GM11168 (cell line): ENCODE measurements at regions not wholly inside any gene's neighbourhood (a gene's known extent, or its start where the extent isn't known, plus 50 kb on each side); places are given as distances from the start of the nearest gene placed in this dataset.
"Not testable (repeated sequence)": the region's sequence is repeated elsewhere in the genome, so short reads cannot be mapped to it uniquely, and the experiment has no call there.

Source experiments
- in situ Hi-C: fragments of 300-500 bp; cut with MboI; formaldehyde crosslinking; loops from one replicate; pipeline ENCODE4 v1.12.0; 2022; ENCODE audit warnings: low sequenced_read_pairs; ENCODE audit not compliant: unreplicated experiment

DNA sequence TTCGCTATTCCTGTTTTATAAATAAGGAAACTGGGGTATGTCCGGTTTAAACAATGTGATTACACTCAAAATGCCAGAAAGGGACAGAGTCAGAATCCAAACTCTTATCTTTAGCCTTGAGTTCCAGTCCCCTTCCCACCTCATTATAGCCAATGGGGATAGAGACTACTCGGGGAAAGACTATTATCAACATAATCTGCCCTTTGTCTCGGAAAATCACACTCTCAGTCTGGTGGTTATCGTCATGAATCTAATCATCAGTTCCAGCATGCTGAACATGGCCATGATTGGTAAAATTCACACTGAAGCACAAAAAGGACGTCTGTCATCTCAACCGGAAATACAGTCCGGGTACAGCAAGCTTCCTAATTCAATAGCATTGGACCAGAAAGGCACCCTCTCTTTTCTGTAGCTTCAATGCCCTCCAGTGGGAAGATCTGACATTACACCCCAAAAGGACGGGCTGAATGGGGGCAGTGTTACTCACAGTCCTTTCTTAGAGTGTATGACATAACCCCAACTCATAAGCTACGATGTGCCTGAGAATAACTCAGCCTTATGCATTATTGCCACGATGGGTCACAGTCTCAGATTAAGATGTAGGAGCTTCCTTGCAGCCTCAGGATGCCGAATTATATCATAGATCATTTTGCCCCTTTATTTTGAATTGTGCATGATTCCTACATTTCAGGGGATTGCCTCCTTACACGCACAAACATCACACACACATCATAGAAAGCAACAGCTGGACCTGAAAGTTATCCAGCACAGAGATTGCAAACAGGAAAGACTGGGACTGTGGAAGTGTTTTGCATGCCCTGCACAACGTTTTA is 390.4 kb upstream of the LMCD1 start:
- in situ Hi-C loops: no loop called here

DNA sequence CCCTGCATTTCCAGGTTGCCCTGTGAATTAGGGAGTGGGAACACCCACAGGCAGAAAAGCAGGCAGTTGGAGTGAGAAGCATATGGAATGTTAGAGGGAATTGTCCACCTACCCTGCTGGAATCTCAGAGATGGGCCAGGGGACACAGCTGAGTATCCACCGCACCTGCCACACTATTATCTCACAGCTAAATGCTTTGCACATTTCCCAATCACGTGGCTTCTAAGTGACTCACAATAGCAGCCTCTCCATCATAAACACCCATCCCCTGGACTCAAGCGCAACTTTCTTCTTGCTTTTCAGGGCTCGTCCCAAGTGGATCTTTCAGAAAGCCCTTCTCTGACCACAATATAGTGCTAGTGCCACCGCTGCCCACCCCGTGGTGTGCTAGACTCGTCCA is 389.0 kb upstream of the LMCD1 start:
- in situ Hi-C loops: no loop called here

DNA sequence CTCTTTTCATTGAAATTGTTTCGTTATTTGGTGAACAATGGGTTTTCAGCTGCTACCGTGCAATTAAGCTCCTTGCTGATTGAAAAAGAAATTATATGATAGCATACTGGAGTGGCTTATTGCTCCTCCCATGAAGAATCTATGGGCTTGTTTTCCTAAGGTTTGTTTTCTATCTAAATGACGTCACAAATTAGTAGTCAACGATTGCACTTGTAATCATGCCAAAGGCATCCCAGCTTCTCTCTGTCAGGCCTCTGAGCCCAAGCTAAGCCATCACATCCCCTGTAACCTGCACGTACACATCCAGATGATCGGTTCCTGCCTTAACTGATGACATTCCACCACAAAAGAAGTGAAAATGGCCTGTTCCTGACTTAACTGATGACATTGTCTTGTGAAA is 388.0 kb upstream of the LMCD1 start:
- in situ Hi-C loops: no loop called here

DNA sequence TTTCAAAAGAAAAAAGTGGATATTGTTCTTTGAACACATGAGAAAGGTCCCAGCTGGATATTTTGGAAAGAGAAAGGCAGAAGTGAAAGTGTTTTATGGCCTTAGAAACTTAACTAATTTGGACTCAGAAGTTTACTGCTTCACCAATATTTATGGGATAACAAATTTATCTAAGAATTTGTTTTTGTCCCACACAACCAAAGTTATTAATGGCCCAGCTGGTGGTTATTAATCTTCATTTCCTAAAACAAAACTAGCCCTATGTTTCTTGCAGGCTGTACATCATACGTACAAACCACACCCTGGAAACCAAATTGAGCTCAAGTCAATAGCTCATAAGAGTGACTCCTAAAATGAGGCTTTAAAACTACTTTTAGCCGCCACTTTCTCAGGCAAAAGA is 372.9 kb upstream of the LMCD1 start:
- in situ Hi-C loops: no loop called here

DNA sequence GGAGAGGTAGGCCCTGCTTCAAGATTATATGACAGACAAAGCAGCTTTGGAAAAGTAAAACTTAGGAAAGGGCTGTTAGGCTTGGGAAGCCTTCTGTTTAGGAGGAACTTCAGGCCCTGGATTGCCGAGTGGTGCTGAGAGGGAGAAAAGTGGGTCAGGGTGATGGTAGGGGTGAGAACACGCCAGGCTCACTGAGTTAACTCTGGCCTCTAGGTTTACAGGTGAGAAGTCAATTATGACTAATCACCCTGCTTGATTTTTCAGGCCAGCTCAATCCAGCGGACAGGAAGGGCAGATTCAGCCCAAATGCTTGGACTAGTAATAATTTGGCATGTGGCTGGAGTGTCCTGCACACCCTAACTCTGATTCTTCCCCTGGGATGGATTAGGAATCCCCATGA is 365.1 kb upstream of the LMCD1 start:
- in situ Hi-C loops: no loop called here

DNA sequence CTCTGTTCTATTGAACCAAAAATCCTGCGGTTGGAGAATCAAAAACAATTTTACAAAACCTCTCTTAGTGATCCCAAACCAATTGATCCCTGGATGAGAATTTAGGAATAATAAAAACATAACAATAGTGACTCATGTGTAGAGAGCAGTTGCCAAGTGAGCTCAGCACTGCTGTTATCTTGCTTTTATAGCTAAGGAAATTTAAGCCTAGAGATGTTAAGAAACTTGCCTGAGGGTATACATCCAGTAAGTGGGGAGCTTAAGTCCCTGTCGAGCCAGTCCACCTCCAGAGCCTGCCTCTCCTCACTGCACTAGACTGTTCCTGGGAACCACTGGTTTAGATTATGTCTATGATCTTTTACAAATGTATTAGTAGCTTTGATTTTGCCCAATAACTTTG is 358.4 kb upstream of the LMCD1 start:
- in situ Hi-C loops: no loop called here

DNA sequence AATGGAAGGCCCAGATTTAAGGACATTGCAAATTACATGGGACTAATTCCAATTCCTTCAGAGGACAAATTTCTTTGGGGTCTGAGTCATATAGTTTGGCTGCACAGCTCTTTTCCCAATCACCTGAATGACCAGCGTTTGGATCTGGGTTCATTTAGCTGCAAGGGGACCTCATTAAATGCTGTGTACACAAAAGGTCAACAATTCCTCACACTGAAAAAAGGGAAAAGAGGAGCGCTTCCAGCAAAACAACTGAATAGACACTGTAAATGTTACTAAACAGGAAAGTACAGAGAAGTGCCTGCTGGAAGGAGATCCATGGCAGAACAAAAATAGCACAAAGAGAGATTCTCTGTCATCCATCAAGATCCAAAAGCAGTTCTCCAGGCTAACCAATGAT is 356.0 kb upstream of the LMCD1 start:
- in situ Hi-C loops: no loop called here

DNA sequence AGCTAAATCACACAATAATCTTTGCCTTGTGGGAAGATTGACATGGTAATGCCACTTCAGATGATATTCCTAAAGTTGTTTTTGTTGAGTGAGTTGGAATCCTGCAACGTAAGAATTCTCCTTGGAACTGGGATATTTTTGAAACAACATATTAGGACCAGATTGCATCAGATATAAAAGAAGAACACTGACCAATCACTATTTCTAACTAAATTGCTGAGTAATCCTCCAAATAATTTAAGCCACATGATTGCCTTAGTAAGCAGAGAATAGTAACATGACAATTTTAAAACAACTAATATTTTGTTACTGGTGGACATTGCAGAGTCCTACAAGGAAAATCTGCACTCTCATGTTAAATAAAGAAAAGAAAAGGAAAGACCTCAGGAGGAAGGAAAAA is 353.9 kb upstream of the LMCD1 start:
- in situ Hi-C loops: no loop called here

DNA sequence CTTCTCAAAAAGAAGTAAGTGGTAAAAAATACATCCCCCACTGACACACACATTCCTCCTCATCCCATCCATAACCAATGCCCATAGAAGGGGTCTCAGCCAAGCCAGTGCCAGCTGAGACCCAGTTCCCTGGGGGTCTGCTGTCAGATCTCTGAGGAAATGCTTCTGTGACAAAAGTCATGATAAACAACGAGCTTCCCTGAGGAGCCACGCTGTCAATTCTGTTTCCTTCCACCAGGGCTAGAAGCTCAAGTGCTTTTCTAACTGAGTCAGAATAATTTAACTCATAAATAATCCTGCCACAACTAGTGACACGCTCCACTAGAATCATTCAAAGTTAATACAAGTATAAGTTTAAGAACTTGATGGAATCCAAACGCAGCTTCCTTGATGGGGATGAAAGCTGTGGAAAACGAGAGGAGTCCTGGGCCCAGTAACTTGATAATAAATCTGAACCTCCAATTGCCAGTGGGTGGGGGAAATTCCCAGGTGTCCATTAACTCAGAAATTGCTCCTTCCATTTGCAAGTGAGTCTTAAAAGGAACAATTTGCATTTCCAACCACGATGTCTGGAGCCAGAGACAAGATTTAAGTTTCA is 348.7 kb upstream of the LMCD1 start:
- in situ Hi-C loops: no loop called here

DNA sequence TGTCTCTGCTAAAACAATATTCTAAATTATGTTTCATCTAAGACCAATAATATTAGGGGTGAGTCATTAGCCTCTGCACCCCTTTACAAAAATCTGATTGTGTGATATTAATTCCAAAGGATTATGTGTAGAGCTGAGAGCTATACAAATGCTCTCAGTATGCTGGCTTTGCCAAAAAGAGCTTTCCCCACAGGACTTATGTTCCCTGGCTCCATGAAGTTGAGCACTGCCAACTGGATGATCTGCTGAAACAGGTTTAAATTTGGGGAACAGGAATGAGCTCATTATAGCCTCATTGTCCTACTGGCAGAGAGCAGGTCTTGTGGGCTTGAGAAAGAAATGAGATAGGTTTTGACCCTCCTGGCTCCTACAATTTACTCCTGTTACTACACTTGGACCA is 347.8 kb upstream of the LMCD1 start:
- in situ Hi-C loops: no loop called here

DNA sequence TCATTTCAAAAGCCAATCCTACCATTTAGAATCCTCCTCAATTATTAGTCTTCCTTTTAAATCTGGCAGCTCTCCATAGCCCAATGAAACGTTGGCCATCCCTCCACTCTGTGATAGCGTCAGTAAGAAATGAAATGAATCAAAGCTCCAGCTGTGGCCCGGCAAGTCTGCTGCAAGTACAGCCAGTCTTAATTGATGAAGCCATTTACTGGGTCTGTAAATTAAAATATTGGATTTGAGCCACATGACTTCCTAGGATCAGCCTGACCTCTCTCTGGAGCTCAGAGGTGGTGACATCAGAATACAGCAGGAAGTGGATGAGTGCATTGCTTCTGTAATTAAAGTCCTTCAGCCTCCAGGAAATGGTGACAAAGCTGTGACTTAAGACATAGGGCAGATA is 347.0 kb upstream of the LMCD1 start:
- in situ Hi-C loops: no loop called here

DNA sequence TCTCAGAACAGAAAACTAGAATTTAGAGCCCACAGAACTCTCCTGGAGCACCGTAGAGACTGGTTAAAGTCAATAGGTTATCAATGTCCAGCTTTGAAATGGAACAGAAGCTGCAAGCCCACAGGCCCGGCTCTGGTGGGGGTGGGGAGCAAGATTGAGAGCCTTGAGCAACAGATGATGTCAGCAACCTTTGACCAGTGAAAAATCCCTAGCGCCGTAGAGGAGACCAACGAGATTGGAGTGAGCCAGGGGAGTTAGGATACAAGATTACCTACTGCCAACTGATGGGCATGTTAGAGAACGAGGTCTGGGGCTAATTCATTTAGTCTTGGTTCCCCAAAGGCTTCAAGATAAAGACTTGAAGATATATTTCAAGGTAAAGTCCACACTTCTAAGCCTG is 345.5 kb upstream of the LMCD1 start:
- in situ Hi-C loops: no loop called here

DNA sequence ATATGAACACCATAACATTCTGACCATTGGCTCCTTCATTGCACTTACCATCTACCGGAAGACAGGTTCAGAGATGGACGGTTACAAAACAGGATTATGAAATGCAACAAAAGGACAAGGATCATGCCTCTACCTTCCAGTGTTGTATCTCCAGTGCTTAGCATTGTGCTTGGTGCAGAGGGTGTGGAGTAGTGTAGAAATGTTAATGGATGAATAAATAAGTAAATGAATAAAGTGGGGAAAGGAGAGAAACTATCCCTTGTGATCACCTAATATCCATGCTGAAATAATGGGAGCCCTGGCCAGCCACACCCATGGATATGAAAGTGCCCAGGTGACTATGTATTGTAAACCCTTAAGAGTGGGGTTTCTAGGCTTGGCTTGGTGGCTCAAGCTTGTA is 344.8 kb upstream of the LMCD1 start:
- in situ Hi-C loops: no loop called here

DNA sequence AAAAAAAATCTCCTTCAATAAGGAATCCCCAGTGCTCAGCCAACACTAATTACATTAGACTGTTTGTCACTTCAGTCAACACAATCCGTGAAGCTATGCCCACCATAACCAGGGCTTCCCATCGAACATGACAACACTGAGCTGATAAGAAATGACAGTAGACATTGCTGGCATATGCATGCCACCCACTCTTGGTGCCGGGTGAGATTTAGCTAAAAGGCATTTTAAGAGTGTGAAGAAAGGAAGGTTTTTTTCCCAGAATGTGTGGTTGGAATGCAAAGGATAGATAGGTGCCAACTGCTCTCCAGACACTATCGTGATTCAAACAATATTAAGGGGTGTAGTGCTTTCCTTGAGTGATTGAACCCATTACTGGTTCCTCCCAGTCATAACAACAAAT is 344.0 kb upstream of the LMCD1 start:
- in situ Hi-C loops: no loop called here

DNA sequence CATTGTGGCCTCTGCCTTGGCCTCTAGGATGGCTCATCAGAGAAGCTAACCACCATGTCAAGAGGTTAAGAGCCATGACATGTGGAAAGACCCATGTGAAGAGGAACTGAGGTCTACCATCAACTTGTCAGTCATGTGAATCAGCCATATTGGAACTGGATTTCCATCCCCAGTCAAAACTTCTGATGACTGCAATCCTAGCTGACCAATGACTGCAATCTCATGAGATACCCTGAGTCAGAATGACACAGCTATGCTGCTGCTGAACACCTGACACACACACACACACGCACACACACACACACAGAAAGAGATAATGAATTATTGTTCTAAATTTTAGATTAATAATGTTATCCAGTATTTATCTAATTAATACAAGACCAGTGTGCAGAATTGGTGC is 337.5 kb upstream of the LMCD1 start:
- in situ Hi-C loops: no loop called here

DNA sequence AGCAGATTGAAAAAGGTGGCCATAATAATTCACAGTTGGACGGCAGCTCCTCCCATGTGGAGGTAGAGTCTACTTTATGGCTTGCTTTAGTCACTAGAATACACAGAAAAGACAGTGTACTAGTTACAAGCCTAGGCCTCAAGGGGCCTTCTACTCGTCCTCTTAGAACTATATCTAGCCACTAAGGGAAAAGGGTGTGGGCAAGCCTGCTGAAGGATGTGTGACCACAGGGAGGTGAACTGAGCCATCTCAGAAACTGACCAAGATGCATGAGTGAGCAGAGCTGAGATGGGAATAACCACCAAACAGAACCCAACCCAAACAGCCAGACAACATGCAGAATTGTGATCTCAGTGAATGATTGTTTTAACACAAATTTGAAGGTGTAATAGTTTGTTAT is 335.6 kb upstream of the LMCD1 start:
- in situ Hi-C loops: no loop called here

DNA sequence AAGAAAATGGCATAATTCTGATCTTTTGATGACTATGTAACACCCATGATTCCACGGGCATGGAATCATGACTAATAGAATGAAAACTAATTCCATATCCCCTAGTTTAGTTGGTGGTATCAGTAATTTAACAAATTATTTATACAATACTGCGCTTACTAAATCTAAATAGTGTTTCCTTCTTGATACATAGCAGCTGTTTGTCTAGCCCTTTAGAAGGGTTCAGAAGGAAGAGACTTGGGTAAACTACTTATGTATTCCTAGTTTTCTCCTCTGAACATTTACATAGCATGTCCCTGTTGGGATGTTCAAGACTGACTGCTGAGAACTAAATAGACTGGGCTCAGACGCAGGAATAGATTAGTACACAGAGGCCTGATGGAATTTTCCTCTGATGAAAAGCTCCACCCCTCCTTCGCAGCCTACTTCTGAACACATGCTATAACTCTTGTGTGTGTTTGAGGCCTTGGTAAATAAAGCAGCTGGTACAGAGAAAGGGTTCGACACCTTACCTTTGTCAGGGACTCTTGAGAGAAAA is 330.6 kb upstream of the LMCD1 start:
- in situ Hi-C loops: no loop called here

DNA sequence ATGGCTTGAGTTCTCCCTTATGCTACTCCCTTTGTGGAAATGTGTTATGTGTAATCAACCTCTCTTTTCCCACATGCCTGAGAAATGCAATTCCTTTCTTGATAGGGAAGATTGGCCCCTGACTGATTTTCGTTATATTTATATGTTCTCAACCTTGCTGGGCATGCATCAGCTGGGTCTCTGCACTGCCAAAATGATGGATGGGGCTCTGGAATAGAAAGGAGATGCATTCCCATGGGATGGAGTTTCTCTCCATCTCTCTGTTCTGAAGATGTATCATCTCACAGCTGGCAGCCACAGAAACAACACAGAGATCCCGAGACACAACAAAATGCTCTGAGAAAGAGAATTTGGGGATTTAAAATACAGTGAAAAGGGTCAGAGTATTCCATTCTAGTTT is 327.7 kb upstream of the LMCD1 start:
- in situ Hi-C loops: no loop called here

DNA sequence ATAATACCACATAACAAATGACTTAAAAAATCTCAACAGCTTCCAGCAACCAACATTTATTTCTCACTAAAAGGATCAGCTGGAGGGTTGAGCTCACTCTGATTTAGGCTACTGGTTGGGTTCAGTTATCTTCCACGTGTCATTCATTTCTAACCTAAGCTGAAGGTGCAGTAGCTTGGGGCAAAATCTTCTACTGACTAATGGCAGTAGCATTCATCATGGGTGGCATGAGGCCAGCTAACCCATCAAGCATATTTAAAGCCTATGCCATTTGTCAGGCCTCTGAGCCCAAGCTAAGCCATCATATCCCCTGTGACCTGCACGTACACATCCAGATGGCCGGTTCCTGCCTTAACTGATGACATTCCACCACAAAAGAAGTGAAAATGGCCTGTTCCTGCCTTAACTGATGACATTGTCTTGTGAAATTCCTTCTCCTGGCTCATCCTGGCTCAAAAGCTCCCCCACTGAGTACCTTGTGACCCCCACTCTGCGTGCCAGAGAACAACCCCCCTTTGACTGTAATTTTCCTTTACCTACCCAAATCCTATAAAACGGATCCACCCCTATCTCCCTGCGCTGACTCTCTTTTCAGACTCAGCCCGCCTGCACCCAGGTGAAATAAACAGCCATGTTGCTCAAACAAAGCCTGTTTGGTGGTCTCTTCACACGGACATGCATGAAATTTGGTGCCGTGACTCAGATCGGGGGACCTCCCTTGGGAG is 324.7 kb upstream of the LMCD1 start:
- in situ Hi-C loops: not testable (repeated sequence)

DNA sequence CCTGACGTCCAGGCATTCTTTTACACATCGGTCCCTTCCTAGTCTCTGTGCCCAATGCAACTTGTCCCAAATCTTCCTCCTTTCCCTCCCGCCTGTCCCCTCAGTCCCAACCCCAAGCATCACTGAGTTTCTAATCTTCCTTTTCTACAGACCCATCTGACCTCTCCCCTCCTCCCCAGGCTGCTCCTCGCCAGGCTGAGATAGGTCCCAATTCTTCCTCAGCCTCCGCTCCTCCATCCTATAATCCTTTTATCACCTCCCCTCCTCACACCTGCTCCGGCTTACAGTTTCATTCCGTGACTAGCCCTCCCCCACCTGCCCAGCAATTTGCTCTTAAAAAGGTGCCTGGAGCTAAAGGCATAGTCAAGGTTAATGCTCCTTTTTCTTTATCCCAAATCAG is 323.1 kb upstream of the LMCD1 start:
- in situ Hi-C loops: not testable (repeated sequence)

DNA sequence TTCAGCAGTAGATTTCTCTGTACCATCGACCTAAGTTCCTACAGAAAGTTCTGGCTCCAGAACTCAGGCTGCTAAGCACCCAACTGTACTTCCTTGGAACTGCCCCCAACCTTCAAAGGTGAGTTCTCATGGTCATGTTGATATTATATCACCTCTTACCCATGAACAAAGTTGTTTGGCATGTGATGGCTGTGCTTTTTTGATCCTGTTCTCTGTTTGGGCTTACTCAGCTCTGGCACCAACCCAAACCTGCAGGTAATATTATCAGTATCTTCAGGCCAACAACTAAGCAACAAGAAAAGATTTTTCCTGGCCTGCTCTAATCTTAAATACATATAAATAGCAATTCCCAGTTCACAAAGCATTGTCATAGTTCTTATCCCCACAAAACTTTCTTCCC is 318.7 kb upstream of the LMCD1 start:
- in situ Hi-C loops: no loop called here
